Activated CD4-positive, alpha-beta memory T cell treated with anti-CD3 and anti-CD28 coated beads, Interleukin-2, amount 10 ng/mL, durations not matched to agents 7 days and 5 days (primary cell): ENCODE measurements at regions not wholly inside any gene's neighbourhood (a gene's known extent, or its start where the extent isn't known, plus 50 kb on each side); places are given as distances from the start of the nearest gene placed in this dataset.

Experiments used
- CTCF ChIA-PET: fragments of 350-600 bp; sonication (Branson Sonifier 250); formaldehyde crosslinking; loops from one replicate; lab custom pipeline; 2021; ENCODE audit warnings: antibody characterized with exemption, inconsistent platforms; lab: Charles Lee
- POLR2A ChIA-PET: fragments of 350-600 bp; sonication (Branson Sonifier 250); formaldehyde crosslinking; loops from one replicate; lab custom pipeline; 2021; ENCODE audit warnings: antibody characterized with exemption; lab: Charles Lee
- DNase-seq: peaks from one replicate; pipeline ENCODE4 v3.0.0-alpha.2; 2020
- H3K27ac Mint-ChIP-seq: one replicate; pipeline ENCODE4 v1.8.0; 2021; ENCODE audit warnings: mild to moderate bottlenecking, mixed read lengths
- H3K27me3 Mint-ChIP-seq: one replicate; pipeline ENCODE4 v1.8.0; 2021; ENCODE audit warnings: mixed read lengths
- H3K36me3 Mint-ChIP-seq: one replicate; pipeline ENCODE4 v1.8.0; 2021; ENCODE audit warnings: low read depth, mixed read lengths
- H3K4me1 Mint-ChIP-seq: one replicate; pipeline ENCODE4 v1.8.0; 2021; ENCODE audit warnings: mixed read lengths
- H3K4me3 Mint-ChIP-seq: one replicate; pipeline ENCODE4 v1.8.0; 2021; ENCODE audit warnings: mild to moderate bottlenecking, mixed read lengths
- H3K9me3 Mint-ChIP-seq: one replicate; pipeline ENCODE4 v1.8.0; 2021; ENCODE audit warnings: mixed read lengths

- Mint-ChIP-seq H3K4me1 (no peaks in the 10 kb centered on the region), H3K36me3 (no peaks in the 10 kb centered on the region), H3K27me3 (no peaks in the 10 kb centered on the region), H3K4me3 (no peak overlapping the region), H3K9me3 (peaks cover 2% of the 10 kb centered on the region), H3K27ac (no peak overlapping the region)
- POLR2A ChIA-PET, result no interaction called here
- CTCF ChIA-PET, result no interaction called here
- no peak for DNase-seq
Observed at GRCh38 chr5:167049771-167050567, 1241.5 kb upstream of the WWC1 start.

GRCh38 chr5:167050568-167051401, 1240.7 kb upstream of the WWC1 start:
- Mint-ChIP-seq H3K27me3 (no peaks in the 10 kb centered on the region), H3K27ac (no peak overlapping the region), H3K4me3 (no peak overlapping the region), H3K36me3 (no peaks in the 10 kb centered on the region), H3K4me1 (no peaks in the 10 kb centered on the region), H3K9me3 (peaks cover 2% of the 10 kb centered on the region)
- DNase-seq, result no peak
- ChIA-PET POLR2A (no interaction called here), CTCF (no interaction called here)

GRCh38 chr5:167051402-167051768, 1240.1 kb upstream of the WWC1 start:
- no peaks in the 10 kb centered on the region for H3K27me3 Mint-ChIP-seq
- peaks cover 2% of the 10 kb centered on the region for H3K9me3 Mint-ChIP-seq

GRCh38 chr5:167052791-167053190, 1238.7 kb upstream of the WWC1 start:
- H3K36me3 Mint-ChIP-seq, result no peaks in the 10 kb centered on the region
- no peaks in the 10 kb centered on the region for H3K27me3 Mint-ChIP-seq
- H3K4me3 Mint-ChIP-seq, result no peak overlapping the region
- DNase-seq, result no peak
- H3K27ac Mint-ChIP-seq, result no peak overlapping the region
- ChIA-PET CTCF (no interaction called here), POLR2A (no interaction called here)
- peaks cover 2% of the 10 kb centered on the region for H3K9me3 Mint-ChIP-seq
- no peaks in the 10 kb centered on the region for H3K4me1 Mint-ChIP-seq

More at GRCh38 chr5:167051402-167051768, 1240.1 kb upstream of the WWC1 start:
- ChIA-PET POLR2A (no interaction called here), CTCF (no interaction called here)
- DNase-seq, result no peak
- no peak overlapping the region for H3K27ac Mint-ChIP-seq
- H3K36me3 Mint-ChIP-seq, result no peaks in the 10 kb centered on the region
- no peaks in the 10 kb centered on the region for H3K4me1 Mint-ChIP-seq
- no peak overlapping the region for H3K4me3 Mint-ChIP-seq

GRCh38 chr5:167057665-167058064, 1233.8 kb upstream of the WWC1 start:
- no peak for DNase-seq
- H3K9me3 Mint-ChIP-seq, result no peaks in the 10 kb centered on the region
- H3K36me3 Mint-ChIP-seq, result no peaks in the 10 kb centered on the region
- ChIA-PET CTCF (no interaction called here), POLR2A (no interaction called here)
- no peak overlapping the region for H3K4me3 Mint-ChIP-seq
- no peaks in the 10 kb centered on the region for H3K27me3 Mint-ChIP-seq
- H3K4me1 Mint-ChIP-seq, result no peaks in the 10 kb centered on the region
- no peak overlapping the region for H3K27ac Mint-ChIP-seq

- Mint-ChIP-seq H3K4me1 (no peaks in the 10 kb centered on the region), H3K9me3 (peaks cover 3% of the 10 kb centered on the region), H3K27me3 (no peaks in the 10 kb centered on the region), H3K27ac (no peak overlapping the region), H3K4me3 (no peak overlapping the region), H3K36me3 (no peaks in the 10 kb centered on the region)
- ChIA-PET CTCF (no interaction called here), POLR2A (no interaction called here)
- DNase-seq, result no peak
Observed at GRCh38 chr5:167061695-167062094, 1229.8 kb upstream of the WWC1 start.

GRCh38 chr5:167063116-167063515, 1228.3 kb upstream of the WWC1 start:
- POLR2A ChIA-PET, result no interaction called here
- no peak overlapping the region for H3K27ac Mint-ChIP-seq
- CTCF ChIA-PET, result no interaction called here
- peaks cover 3% of the 10 kb centered on the region for H3K9me3 Mint-ChIP-seq
- DNase-seq, result no peak
- no peaks in the 10 kb centered on the region for H3K27me3 Mint-ChIP-seq
- no peaks in the 10 kb centered on the region for H3K36me3 Mint-ChIP-seq
- H3K4me3 Mint-ChIP-seq, result no peak overlapping the region
- H3K4me1 Mint-ChIP-seq, result no peaks in the 10 kb centered on the region

- ChIA-PET CTCF (no interaction called here), POLR2A (no interaction called here)
- no peaks in the 10 kb centered on the region for H3K27me3 Mint-ChIP-seq
- no peak for DNase-seq
- no peak overlapping the region for H3K27ac Mint-ChIP-seq
- no peaks in the 10 kb centered on the region for H3K36me3 Mint-ChIP-seq
- no peaks in the 10 kb centered on the region for H3K4me1 Mint-ChIP-seq
- H3K4me3 Mint-ChIP-seq, result no peak overlapping the region
- peaks cover 3% of the 10 kb centered on the region for H3K9me3 Mint-ChIP-seq
Observed at GRCh38 chr5:167063788-167064187, 1227.7 kb upstream of the WWC1 start.

GRCh38 chr5:167064198-167064776, 1227.2 kb upstream of the WWC1 start:
- CTCF ChIA-PET, result no interaction called here
- peaks cover 3% of the 10 kb centered on the region for H3K9me3 Mint-ChIP-seq
- H3K27ac Mint-ChIP-seq, result no peak overlapping the region
- no peak overlapping the region for H3K4me3 Mint-ChIP-seq
- POLR2A ChIA-PET, result no interaction called here
- no peaks in the 10 kb centered on the region for H3K36me3 Mint-ChIP-seq
- no peak for DNase-seq
- H3K4me1 Mint-ChIP-seq, result no peaks in the 10 kb centered on the region
- no peaks in the 10 kb centered on the region for H3K27me3 Mint-ChIP-seq

- ChIA-PET CTCF (no interaction called here), POLR2A (no interaction called here)
- H3K27ac Mint-ChIP-seq, result no peak overlapping the region
Observed at GRCh38 chr5:167065794-167066193, 1225.7 kb upstream of the WWC1 start.

GRCh38 chr5:167071981-167072610, 1219.3 kb upstream of the WWC1 start:
- Mint-ChIP-seq H3K4me1 (no peaks in the 10 kb centered on the region), H3K27me3 (no peaks in the 10 kb centered on the region), H3K9me3 (no peaks in the 10 kb centered on the region), H3K27ac (no peak overlapping the region), H3K4me3 (no peak overlapping the region), H3K36me3 (no peaks in the 10 kb centered on the region)
- CTCF ChIA-PET, result no interaction called here
- no peak for DNase-seq
- POLR2A ChIA-PET, result no interaction called here

More at GRCh38 chr5:167065794-167066193, 1225.7 kb upstream of the WWC1 start:
- H3K4me1 Mint-ChIP-seq, result no peaks in the 10 kb centered on the region
- H3K27me3 Mint-ChIP-seq, result no peaks in the 10 kb centered on the region
- no peaks in the 10 kb centered on the region for H3K36me3 Mint-ChIP-seq
- DNase-seq, result no peak
- no peak overlapping the region for H3K4me3 Mint-ChIP-seq
- peaks cover 3% of the 10 kb centered on the region for H3K9me3 Mint-ChIP-seq

GRCh38 chr5:167081561-167081960, 1209.9 kb upstream of the WWC1 start:
- POLR2A ChIA-PET, result no interaction called here
- H3K4me3 Mint-ChIP-seq, result no peak overlapping the region
- no peaks in the 10 kb centered on the region for H3K4me1 Mint-ChIP-seq
- H3K27ac Mint-ChIP-seq, result no peak overlapping the region
- DNase-seq, result no peak
- H3K36me3 Mint-ChIP-seq, result no peaks in the 10 kb centered on the region
- H3K9me3 Mint-ChIP-seq, result peaks cover 2% of the 10 kb centered on the region
- H3K27me3 Mint-ChIP-seq, result no peaks in the 10 kb centered on the region
- CTCF ChIA-PET, result no interaction called here

GRCh38 chr5:167096816-167097215, 1194.6 kb upstream of the WWC1 start:
- no peaks in the 10 kb centered on the region for H3K27me3 Mint-ChIP-seq
- CTCF ChIA-PET, result no interaction called here
- H3K27ac Mint-ChIP-seq, result no peak overlapping the region
- no peaks in the 10 kb centered on the region for H3K4me1 Mint-ChIP-seq
- H3K36me3 Mint-ChIP-seq, result no peaks in the 10 kb centered on the region
- POLR2A ChIA-PET, result no interaction called here
- H3K9me3 Mint-ChIP-seq, result peaks cover 11% of the 10 kb centered on the region
- no peak for DNase-seq
- H3K4me3 Mint-ChIP-seq, result no peak overlapping the region
